NCI-H146 (cell line): ENCODE measurements at regions not wholly inside any gene's neighbourhood (a gene's known extent, or its start where the extent isn't known, plus 50 kb on each side); places are given as distances from the start of the nearest gene placed in this dataset.
"Not testable (repeated sequence)": the region's sequence is repeated elsewhere in the genome, so short reads cannot be mapped to it uniquely, and the experiment has no call there.

ENCODE experiments used
- DNase-seq: peaks from one replicate; lab custom pipeline; 2025; lab: John Stamatoyannopoulos, UW

GRCh38 chr5:82754759-82755158 lies 322.4 kb downstream of the TMEM167A start:
- DNase-seq: no peak

GRCh38 chr5:82754036-82754746 lies 323.0 kb downstream of the TMEM167A start:
- no peak for DNase-seq

- DNase-seq: no peak
Observed at GRCh38 chr5:82753374-82753773, 323.8 kb downstream of the TMEM167A start.

- DNase-seq: no peak
Observed at GRCh38 chr5:82749461-82749820, 327.8 kb downstream of the TMEM167A start.

GRCh38 chr5:82748688-82749460 lies 328.3 kb downstream of the TMEM167A start:
- no peak for DNase-seq

- DNase-seq: no peak
Observed at GRCh38 chr5:82747986-82748385, 329.2 kb downstream of the TMEM167A start.

- DNase-seq: no peak
Observed at GRCh38 chr5:82745016-82745415, 332.2 kb downstream of the TMEM167A start.

- DNase-seq: no peak
Observed at GRCh38 chr5:82738681-82739269, 338.4 kb downstream of the TMEM167A start.

GRCh38 chr5:82735160-82735789 lies 341.9 kb downstream of the TMEM167A start:
- DNase-seq: no peak

GRCh38 chr5:82734347-82734746 lies 342.8 kb downstream of the TMEM167A start:
- DNase-seq: no peak

- no peak for DNase-seq
Observed at GRCh38 chr5:82730913-82731312, 346.3 kb downstream of the TMEM167A start.

GRCh38 chr5:82728926-82729702 lies 348.1 kb downstream of the TMEM167A start:
- no peak for DNase-seq

GRCh38 chr5:82723168-82723567 lies 354.0 kb downstream of the TMEM167A start:
- no peak for DNase-seq

- no peak for DNase-seq
Observed at GRCh38 chr5:82721087-82721410, 356.1 kb downstream of the TMEM167A start.

- DNase-seq: no peak
Observed at GRCh38 chr5:82720213-82721086, 356.7 kb downstream of the TMEM167A start.

GRCh38 chr5:82719368-82719767 lies 357.8 kb downstream of the TMEM167A start:
- DNase-seq: no peak

- DNase-seq: no peak
Observed at GRCh38 chr5:82717738-82718137, 359.5 kb downstream of the TMEM167A start.

GRCh38 chr5:82714732-82715131 lies 362.5 kb downstream of the TMEM167A start:
- not testable (repeated sequence) for DNase-seq

GRCh38 chr5:82713811-82714210 lies 363.4 kb downstream of the TMEM167A start:
- no peak for DNase-seq

GRCh38 chr5:82707741-82708140 lies 369.5 kb downstream of the TMEM167A start:
- DNase-seq: no peak

GRCh38 chr5:82704381-82704780 lies 372.8 kb downstream of the TMEM167A start:
- DNase-seq: no peak
